IMR-90 (cell line): ENCODE measurements at regions not wholly inside any gene's neighbourhood (a gene's known extent, or its start where the extent isn't known, plus 50 kb on each side); places are given as distances from the start of the nearest gene placed in this dataset.
A peak's percentile ranks its signal among the peaks of the same experiment; 100 is the strongest.
"Not testable (repeated sequence)": the region's sequence is repeated elsewhere in the genome, so short reads cannot be mapped to it uniquely, and the experiment has no call there.

ENCODE experiments used
- ATAC-seq: fragments of 200-7000 bp; cut with Tn5 transposase; 2 replicates; pipeline ENCODE4 v1.9.1; 2020; ENCODE audit warnings: low read depth, mild to moderate bottlenecking, moderate library complexity
- BruUV-seq: library from RNA; stranded (reverse); fragments of 400-500 nt; replicated peaks from 2 replicates; lab custom pipeline; 2021; lab: Mats Ljungman, UMichigan
- CTCF ChIA-PET: fragments of 300-600 bp; formaldehyde crosslinking; extraction: SDS; loops from one replicate; lab custom pipeline; 2021; ENCODE audit warnings: antibody characterized with exemption; lab: Yijun Ruan, JAX
- POLR2A ChIA-PET: fragments of 300-600 bp; sonication (Branson Sonifier 250); formaldehyde crosslinking; loops from one replicate; lab custom pipeline; 2022; ENCODE audit warnings: antibody characterized with exemption; ENCODE audit not compliant: unreplicated experiment; lab: Charles Lee
- DNase-seq: peaks from one replicate; pipeline ENCODE4 v3.0.0; 2013
- H2AFZ ChIP-seq: replicated peaks from 2 replicates; pipeline ENCODE3; 2013; ENCODE audit warnings: low read length, mild to moderate bottlenecking; ENCODE audit not compliant: poor library complexity
- H2AK5ac ChIP-seq: 2 replicates; pipeline ENCODE4 v1.6.1; 2013; ENCODE audit warnings: low read depth, low read length, inconsistent platforms
- H2AK9ac ChIP-seq: replicated peaks from 2 replicates; pipeline ENCODE3; 2013; ENCODE audit warnings: mild to moderate bottlenecking, low read depth, low read length, moderate library complexity; ENCODE audit not compliant: poor library complexity
- H2BK120ac ChIP-seq: 2 replicates; pipeline ENCODE4 v1.6.1; 2013; ENCODE audit warnings: low read depth, low read length, inconsistent platforms
- H2BK15ac ChIP-seq: 3 replicates; pipeline ENCODE4 v1.6.1; 2013; ENCODE audit warnings: low read depth, low read length, inconsistent platforms
- H2BK20ac ChIP-seq: 2 replicates; pipeline ENCODE4 v1.6.1; 2013; ENCODE audit warnings: low read depth, mild to moderate bottlenecking, inconsistent platforms, low read length, moderate library complexity
- H2BK5ac ChIP-seq: 2 replicates; pipeline ENCODE4 v1.6.1; 2013; ENCODE audit warnings: mild to moderate bottlenecking, low read depth, low read length, inconsistent platforms; ENCODE audit not compliant: poor library complexity, severe bottlenecking
- H3K14ac ChIP-seq: replicated peaks from 2 replicates; pipeline ENCODE4 v1.6.1; 2013; ENCODE audit warnings: low read depth, low read length, inconsistent platforms
- H3K18ac ChIP-seq: 2 replicates; pipeline ENCODE4 v1.6.1; 2013; ENCODE audit warnings: low read depth, low read length, control low read depth
- H3K23ac ChIP-seq: 2 replicates; pipeline ENCODE4 v1.6.1; 2013; ENCODE audit warnings: low read depth, low read length, inconsistent platforms
- H3K27ac ChIP-seq: 2 replicates; pipeline ENCODE4 v1.5.1; 2013; ENCODE audit warnings: mild to moderate bottlenecking, control low read depth, low read length; ENCODE audit not compliant: insufficient read depth
- H3K27me3 ChIP-seq: 2 replicates; pipeline ENCODE4 v1.6.1; 2013; ENCODE audit warnings: low read length; ENCODE audit not compliant: control insufficient read depth, insufficient read depth
- H3K36me3 ChIP-seq: 2 replicates; pipeline ENCODE4 v1.6.1; 2013; ENCODE audit warnings: low read length, mixed read lengths; ENCODE audit not compliant: control insufficient read depth, insufficient read depth
- H3K4ac ChIP-seq: 2 replicates; pipeline ENCODE4 v1.6.1; 2013; ENCODE audit warnings: low read depth, low read length, inconsistent platforms
- H3K4me1 ChIP-seq: 2 replicates; pipeline ENCODE4 v1.6.1; 2013; ENCODE audit warnings: low read length, mixed read lengths; ENCODE audit not compliant: control insufficient read depth, insufficient read depth
- H3K4me2 ChIP-seq: 2 replicates; pipeline ENCODE4 v1.6.1; 2013; ENCODE audit warnings: low read depth, mild to moderate bottlenecking, control low read depth, low read length, moderate library complexity
- H3K4me3 ChIP-seq: 2 replicates; pipeline ENCODE4 v1.5.1; 2013; ENCODE audit warnings: low read depth, mild to moderate bottlenecking, control low read depth, low read length, moderate library complexity; ENCODE audit not compliant: insufficient read depth
- H3K56ac ChIP-seq: 2 replicates; pipeline ENCODE4 v1.6.1; 2013; ENCODE audit warnings: low read length, inconsistent platforms; ENCODE audit not compliant: insufficient read depth; ENCODE audit errors: extremely low read depth
- H3K79me1 ChIP-seq, 2 experiments: 2 replicates each; pipeline ENCODE4 v1.6.1; 2013; ENCODE audit warnings: low read length in 2 of 2, inconsistent platforms in 1 of 2, low read depth in 1 of 2
- H3K9ac ChIP-seq: 2 replicates; pipeline ENCODE4 v1.6.1; 2013; ENCODE audit warnings: low read depth, low read length, control low read depth
- H3K9me1 ChIP-seq: 2 replicates; pipeline ENCODE4 v1.6.1; 2013; ENCODE audit warnings: low read length, inconsistent platforms; ENCODE audit not compliant: insufficient read depth
- H3K9me3 ChIP-seq: 2 replicates; pipeline ENCODE4 v1.6.1; 2013; ENCODE audit warnings: low read length; ENCODE audit not compliant: control insufficient read depth, insufficient read depth
- H4K20me1 ChIP-seq: 2 replicates; pipeline ENCODE4 v1.6.1; 2013; ENCODE audit warnings: low read length, inconsistent platforms; ENCODE audit not compliant: insufficient read depth
- H4K5ac ChIP-seq: 2 replicates; pipeline ENCODE4 v1.6.1; 2013; ENCODE audit warnings: mild to moderate bottlenecking, low read depth, low read length, control low read depth
- H4K8ac ChIP-seq, 2 experiments: 2 replicates each; pipeline ENCODE4 v1.6.1; 2013; ENCODE audit warnings: low read depth in 2 of 2, low read length in 2 of 2, control low read depth in 1 of 2, inconsistent platforms in 1 of 2
- H4K91ac ChIP-seq: 2 replicates; pipeline ENCODE4 v1.6.1; 2013; ENCODE audit warnings: low read depth, low read length, inconsistent platforms; ENCODE audit not compliant: insufficient read depth
- SMC3 ChIP-seq: fragments of 150-350 bp; IDR thresholded peaks from 2 replicates; pipeline ENCODE4 v1.6.1; 2016; ENCODE audit warnings: low read depth, mild to moderate bottlenecking, antibody characterized with exemption, low read length, moderate library complexity
- WGBS, 2 experiments: methylation state at CpG; one replicate each; pipeline versions ENCODE4 v1.1.5 to v1.1.7; 2013; ENCODE audit warnings: missing lambda C conversion rate in 2 of 2; ENCODE audit not compliant: insufficient read length in 1 of 2; ENCODE audit errors: extremely low coverage in 2 of 2; 5-methylcytosine and 5-hydroxymethylcytosine counted together
- dilution Hi-C: fragments of 300-500 bp; cut with HindIII; formaldehyde crosslinking; loops from one replicate; pipeline ENCODE4 v1.14.3; 2018; ENCODE audit warnings: low sequenced_read_pairs; ENCODE audit not compliant: unreplicated experiment
- in situ Hi-C: fragments of 300-500 bp; cut with MboI; formaldehyde crosslinking; loops from 3 replicates; pipeline ENCODE4 v1.14.3; 2019; ENCODE audit warnings: low sequenced_read_pairs, inconsistent platforms, mixed read lengths
- intact Hi-C: fragments of 100-400 bp; cut with micrococcal nuclease; formaldehyde crosslinking; loops from 2 replicates; pipeline ENCODE4 v1.10.0; 2022
- TF ChIP-seq, protein P1 (sequence below): conservative IDR thresholded peaks from 2 replicates; pipeline ENCODE4 v1.5.1; 2012; ENCODE audit warnings: mild to moderate bottlenecking, low read depth, low read length, improper control_type of control experiment

DNA sequence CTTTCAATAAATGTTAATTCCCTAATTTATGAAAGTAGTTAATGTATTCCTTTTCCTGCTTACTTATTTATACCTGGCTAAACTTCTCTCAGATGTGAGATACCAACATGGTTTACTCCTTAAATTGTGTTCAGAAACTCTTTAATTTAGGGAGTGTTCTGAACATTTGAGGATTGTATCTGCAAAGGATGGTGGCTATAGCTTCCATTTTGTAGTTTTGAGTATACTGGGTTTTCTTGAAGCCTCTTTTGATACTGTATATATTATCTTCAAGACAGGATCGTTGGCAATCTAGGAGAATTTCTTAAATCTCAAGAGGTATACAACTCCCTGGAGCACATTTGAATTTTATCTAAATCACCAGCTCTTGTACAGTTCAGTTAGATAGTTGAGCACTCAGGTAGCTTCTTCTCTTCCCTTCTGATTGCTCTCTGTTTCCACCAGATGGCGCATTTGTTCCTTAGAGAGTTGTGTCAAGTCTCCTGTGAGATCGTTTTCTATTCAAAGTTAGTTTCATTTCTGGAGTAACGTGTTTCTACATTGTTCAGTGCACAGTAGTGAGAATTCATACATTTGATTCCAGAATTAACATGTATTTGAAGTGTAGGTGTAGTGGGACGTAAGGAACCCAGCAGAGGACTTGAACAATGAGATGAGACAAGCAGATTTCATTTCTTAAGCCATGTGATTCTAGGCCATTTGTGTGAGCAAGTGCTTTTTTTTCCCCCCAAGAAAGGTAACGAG, 63.2 kb upstream of the GARIN1A start:
- CTCF ChIA-PET, result interaction anchor here (0.9 kb wide), 1 partner anchor 224 kb away, joined by 3 read pairs; no protein-coding TSS in a partner anchor
- peak overlapping the region; percentile 81; the same call in 1 of the 2 replicates for H3K9ac ChIP-seq
- H2AK5ac ChIP-seq, H3K56ac ChIP-seq, H2BK120ac ChIP-seq, H4K91ac ChIP-seq, H2AK9ac ChIP-seq, H2AFZ ChIP-seq, H3K18ac ChIP-seq, BruUV-seq, H2BK20ac ChIP-seq, H3K9me3 ChIP-seq, H2BK15ac ChIP-seq, H4K8ac ChIP-seq, H4K5ac ChIP-seq, H3K4me1 ChIP-seq, H3K27me3 ChIP-seq, dilution Hi-C loops, H3K27ac ChIP-seq, H3K4ac ChIP-seq, H3K36me3 ChIP-seq, H3K9me1 ChIP-seq, intact Hi-C loops, POLR2A ChIA-PET: not testable (repeated sequence)
- ATAC-seq, result peak; percentile 90
- peaks cover 13% of the 10 kb centered on the region for H4K20me1 ChIP-seq
- H3K23ac ChIP-seq, result peak overlapping the region; percentile 64; the same call in 1 of the 2 replicates
- 0% methylated on average over 1 of the region's 6 CpGs; no CpG with 5 or more reads in 1 of the 2 experiments for WGBS, 2 experiments
- H3K4me3 ChIP-seq, result peak overlapping the region; percentile 40; the same call in 1 of the 2 replicates
- H3K4me2 ChIP-seq, result peak overlapping the region; percentile 91
- peak; percentile 50 for DNase-seq
- H2BK5ac ChIP-seq, result peak overlapping the region; percentile 45
- peaks cover 6 to 14% of the 10 kb centered on the region in 2 experiments; a peak in 3 of 4 replicates for H3K79me1 ChIP-seq
- peak overlapping the region; percentile 67 for H3K14ac ChIP-seq
- in situ Hi-C loops, result loop anchor here (5.0 kb wide), 1 partner anchor 273 kb away; no protein-coding TSS in a partner anchor
- TF ChIP-seq, protein P1, sequence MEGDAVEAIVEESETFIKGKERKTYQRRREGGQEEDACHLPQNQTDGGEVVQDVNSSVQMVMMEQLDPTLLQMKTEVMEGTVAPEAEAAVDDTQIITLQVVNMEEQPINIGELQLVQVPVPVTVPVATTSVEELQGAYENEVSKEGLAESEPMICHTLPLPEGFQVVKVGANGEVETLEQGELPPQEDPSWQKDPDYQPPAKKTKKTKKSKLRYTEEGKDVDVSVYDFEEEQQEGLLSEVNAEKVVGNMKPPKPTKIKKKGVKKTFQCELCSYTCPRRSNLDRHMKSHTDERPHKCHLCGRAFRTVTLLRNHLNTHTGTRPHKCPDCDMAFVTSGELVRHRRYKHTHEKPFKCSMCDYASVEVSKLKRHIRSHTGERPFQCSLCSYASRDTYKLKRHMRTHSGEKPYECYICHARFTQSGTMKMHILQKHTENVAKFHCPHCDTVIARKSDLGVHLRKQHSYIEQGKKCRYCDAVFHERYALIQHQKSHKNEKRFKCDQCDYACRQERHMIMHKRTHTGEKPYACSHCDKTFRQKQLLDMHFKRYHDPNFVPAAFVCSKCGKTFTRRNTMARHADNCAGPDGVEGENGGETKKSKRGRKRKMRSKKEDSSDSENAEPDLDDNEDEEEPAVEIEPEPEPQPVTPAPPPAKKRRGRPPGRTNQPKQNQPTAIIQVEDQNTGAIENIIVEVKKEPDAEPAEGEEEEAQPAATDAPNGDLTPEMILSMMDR, result peak; percentile 32; the same call in 1 of the 2 replicates
- peak; percentile 21; the same call in 1 of the 2 replicates for TF ChIP-seq SMC3

DNA sequence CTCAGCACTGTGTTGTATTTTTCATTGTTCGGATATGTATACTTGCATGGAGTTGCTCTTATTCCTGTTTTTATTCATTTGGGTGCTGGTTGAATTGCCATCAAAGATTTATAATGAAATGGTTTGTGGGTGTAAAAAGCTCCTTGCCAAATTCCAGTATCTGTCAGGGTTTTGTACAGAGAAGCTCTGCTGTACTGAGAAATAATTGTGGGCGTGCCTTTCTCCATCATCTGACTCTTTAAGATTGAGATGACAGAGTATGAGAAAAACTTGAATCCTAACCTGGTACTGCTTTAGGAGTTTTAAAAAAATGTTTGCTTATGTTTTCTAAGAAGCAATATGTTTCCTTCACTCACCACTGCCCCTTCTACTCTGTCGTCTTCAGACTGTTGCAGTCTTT, 58.7 kb upstream of the GARIN1A start:
- WGBS, 2 experiments, result no CpG with 5 or more reads among the region's 3 CpGs
- DNase-seq, H3K9me1 ChIP-seq, H3K9me3 ChIP-seq, CTCF ChIA-PET, POLR2A ChIA-PET, ATAC-seq, H3K4me3 ChIP-seq, H4K5ac ChIP-seq, H2AK9ac ChIP-seq, H3K27ac ChIP-seq, H3K36me3 ChIP-seq, H3K56ac ChIP-seq, H3K14ac ChIP-seq, H3K23ac ChIP-seq, H3K18ac ChIP-seq, H2BK5ac ChIP-seq, H3K9ac ChIP-seq, H2BK15ac ChIP-seq, H3K4me2 ChIP-seq, H2AFZ ChIP-seq, H3K4me1 ChIP-seq, H4K91ac ChIP-seq, H4K8ac ChIP-seq, H2BK20ac ChIP-seq, BruUV-seq, H3K4ac ChIP-seq, H2AK5ac ChIP-seq, H3K27me3 ChIP-seq, H4K20me1 ChIP-seq, dilution Hi-C loops, in situ Hi-C loops, H2BK120ac ChIP-seq: not testable (repeated sequence)
- intact Hi-C loops, result loop anchor here (5.0 kb wide), 1 partner anchor 269 kb away; no protein-coding TSS in a partner anchor
- H3K79me1 ChIP-seq, result peaks cover 0 to 12% of the 10 kb centered on the region in 2 experiments; a peak in 3 of 4 replicates
